ENCODE measurements at regions not wholly inside any gene's neighbourhood (a gene's known extent, or its start where the extent isn't known, plus 50 kb on each side); places are given as distances from the start of the nearest gene placed in this dataset.

- no peak for DNase-seq (ENCODE audit: low read depth)
Observed at GRCh38 chr10:110398419-110399105, 93.8 kb upstream of the SMNDC1 start.

GRCh38 chr10:110399106-110399964 is 94.6 kb upstream of the SMNDC1 start:
- no peak for DNase-seq (ENCODE audit: low read depth)

GRCh38 chr10:110399965-110400933 is 95.5 kb upstream of the SMNDC1 start:
- DNase-seq (ENCODE audit: low read depth), result no peak

GRCh38 chr10:110401401-110402076 is 96.2 kb upstream of the DUSP5 start:
- no peak for DNase-seq (ENCODE audit: low read depth)

- no peak for DNase-seq (ENCODE audit: low read depth)
Observed at GRCh38 chr10:110402077-110402416, 95.7 kb upstream of the DUSP5 start.

GRCh38 chr10:110403593-110403992 is 94.1 kb upstream of the DUSP5 start:
- DNase-seq (ENCODE audit: low read depth), result no peak

- no peak for DNase-seq (ENCODE audit: low read depth)
Observed at GRCh38 chr10:110404413-110404812, 93.3 kb upstream of the DUSP5 start.

- no peak for DNase-seq (ENCODE audit: low read depth)
Observed at GRCh38 chr10:110404825-110405224, 92.9 kb upstream of the DUSP5 start.

- DNase-seq (ENCODE audit: low read depth), result no peak
Observed at GRCh38 chr10:110405380-110405779, 92.3 kb upstream of the DUSP5 start.

- no peak for DNase-seq (ENCODE audit: low read depth)
Observed at GRCh38 chr10:110407301-110408170, 90.2 kb upstream of the DUSP5 start.

GRCh38 chr10:110408203-110408871 is 89.4 kb upstream of the DUSP5 start:
- DNase-seq (ENCODE audit: low read depth), result no peak

GRCh38 chr10:110408943-110409342 is 88.8 kb upstream of the DUSP5 start:
- no peak for DNase-seq (ENCODE audit: low read depth)

- no peak for DNase-seq (ENCODE audit: low read depth)
Observed at GRCh38 chr10:110409488-110409887, 88.2 kb upstream of the DUSP5 start.

GRCh38 chr10:110409926-110410325 is 87.8 kb upstream of the DUSP5 start:
- no peak for DNase-seq (ENCODE audit: low read depth)

- DNase-seq (ENCODE audit: low read depth), result no peak
Observed at GRCh38 chr10:110410329-110411046, 87.2 kb upstream of the DUSP5 start.

- no peak for DNase-seq (ENCODE audit: low read depth)
Observed at GRCh38 chr10:110411047-110411410, 86.7 kb upstream of the DUSP5 start.

GRCh38 chr10:110413049-110413783 is 84.5 kb upstream of the DUSP5 start:
- no peak for DNase-seq (ENCODE audit: low read depth)

- DNase-seq (ENCODE audit: low read depth), result no peak
Observed at GRCh38 chr10:110413903-110414547, 83.7 kb upstream of the DUSP5 start.
